H9 (cell line): ENCODE measurements at regions not wholly inside any gene's neighbourhood (a gene's known extent, or its start where the extent isn't known, plus 50 kb on each side); places are given as distances from the start of the nearest gene placed in this dataset.

Source experiments
- DNase-seq: peaks from one replicate; pipeline ENCODE4 v3.0.0-alpha.2; 2017
- H2AFZ ChIP-seq: one replicate; pipeline ENCODE4 v1.6.1; 2013; ENCODE audit warnings: mild to moderate bottlenecking, low read length, control low read depth, moderate library complexity
- H2AK5ac ChIP-seq: 2 replicates; pipeline ENCODE4 v1.6.1; 2013; ENCODE audit warnings: low read length, control low read depth, mixed read lengths; ENCODE audit not compliant: insufficient read length
- H2BK120ac ChIP-seq: one replicate; pipeline ENCODE4 v1.6.1; 2013; ENCODE audit warnings: low read depth, mild to moderate bottlenecking, low read length, control low read depth, inconsistent platforms; ENCODE audit not compliant: poor library complexity, severe bottlenecking
- H2BK12ac ChIP-seq: 2 replicates; pipeline ENCODE4 v1.6.1; 2013; ENCODE audit warnings: low read length, control low read depth, mixed read lengths, low read depth; ENCODE audit not compliant: insufficient read length
- H2BK15ac ChIP-seq: 2 replicates; pipeline ENCODE4 v1.6.1; 2013; ENCODE audit warnings: low read depth, low read length, control low read depth
- H2BK20ac ChIP-seq: one replicate; pipeline ENCODE4 v1.6.1; 2013; ENCODE audit warnings: low read depth, mild to moderate bottlenecking, low read length, control low read depth, inconsistent platforms; ENCODE audit not compliant: poor library complexity, severe bottlenecking
- H2BK5ac ChIP-seq: 2 replicates; pipeline ENCODE4 v1.6.1; 2013; ENCODE audit warnings: low read length, control low read depth, mixed read lengths; ENCODE audit not compliant: insufficient read length
- H3K14ac ChIP-seq: 2 replicates; pipeline ENCODE4 v1.6.1; 2013; ENCODE audit warnings: low read length, control low read depth; ENCODE audit not compliant: insufficient read depth
- H3K18ac ChIP-seq: 2 replicates; pipeline ENCODE4 v1.6.1; 2013; ENCODE audit warnings: low read depth, mild to moderate bottlenecking, mixed read lengths, low read length, control low read depth; ENCODE audit not compliant: insufficient read length
- H3K23ac ChIP-seq: 2 replicates; pipeline ENCODE4 v1.6.1; 2013; ENCODE audit warnings: low read length, control low read depth, mixed read lengths, low read depth; ENCODE audit not compliant: insufficient read length
- H3K23me2 ChIP-seq: 2 replicates; pipeline ENCODE4 v1.6.1; 2013; ENCODE audit warnings: low read depth, mild to moderate bottlenecking, mixed read lengths, low read length, control low read depth; ENCODE audit not compliant: insufficient read length, poor library complexity, severe bottlenecking
- H3K27ac ChIP-seq: 2 replicates; pipeline ENCODE4 v1.5.1; 2013; ENCODE audit warnings: low read length, control low read depth, mixed read lengths, low read depth; ENCODE audit not compliant: insufficient read length
- H3K27me3 ChIP-seq: 2 replicates; pipeline ENCODE4 v1.6.1; 2013; ENCODE audit warnings: low read length, control low read depth, inconsistent platforms; ENCODE audit not compliant: insufficient read depth
- H3K4ac ChIP-seq: 2 replicates; pipeline ENCODE4 v1.6.1; 2013; ENCODE audit warnings: low read depth, mild to moderate bottlenecking, control low read depth, inconsistent platforms, low read length, moderate library complexity
- H3K4me1 ChIP-seq: 2 replicates; pipeline ENCODE4 v1.6.1; 2013; ENCODE audit warnings: low read length, control low read depth, inconsistent platforms; ENCODE audit not compliant: insufficient read depth
- H3K4me2 ChIP-seq: 2 replicates; pipeline ENCODE4 v1.6.1; 2013; ENCODE audit warnings: low read length, control low read depth, mixed read lengths; ENCODE audit not compliant: insufficient read length, insufficient read depth
- H3K56ac ChIP-seq: 2 replicates; pipeline ENCODE4 v1.6.1; 2013; ENCODE audit warnings: low read depth, mild to moderate bottlenecking, mixed read lengths, low read length, control low read depth; ENCODE audit not compliant: insufficient read length
- H3K79me1 ChIP-seq: 2 replicates; pipeline ENCODE4 v1.6.1; 2013; ENCODE audit warnings: low read depth, mild to moderate bottlenecking, moderate library complexity, low read length, control low read depth, inconsistent platforms; ENCODE audit not compliant: insufficient read depth, poor library complexity, severe bottlenecking
- H3K79me2 ChIP-seq: 2 replicates; pipeline ENCODE4 v1.6.1; 2013; ENCODE audit warnings: low read length, control low read depth, inconsistent platforms; ENCODE audit not compliant: insufficient read depth
- H3K9ac ChIP-seq: 2 replicates; pipeline ENCODE4 v1.6.1; 2013; ENCODE audit warnings: low read length, control low read depth, mixed read lengths; ENCODE audit not compliant: insufficient read length; ENCODE audit errors: extremely low read depth
- H3K9me3 ChIP-seq: one replicate; pipeline ENCODE4 v1.6.1; 2013; ENCODE audit warnings: low read depth, low read length, inconsistent platforms; ENCODE audit not compliant: control insufficient read depth
- H3T11ph ChIP-seq: one replicate; pipeline ENCODE4 v1.6.1; 2013; ENCODE audit warnings: mild to moderate bottlenecking, low read length, control low read depth, inconsistent platforms
- H4K20me1 ChIP-seq: one replicate; pipeline ENCODE4 v1.6.1; 2013; ENCODE audit not compliant: control insufficient read depth, insufficient read length, insufficient read depth
- H4K5ac ChIP-seq: 2 replicates; pipeline ENCODE4 v1.6.1; 2013; ENCODE audit warnings: low read depth, mild to moderate bottlenecking, mixed read lengths, low read length, control low read depth; ENCODE audit not compliant: insufficient read length
- H4K8ac ChIP-seq: replicated peaks from 2 replicates; pipeline ENCODE4 v1.6.1; 2013; ENCODE audit warnings: low read length, control low read depth, mixed read lengths, low read depth; ENCODE audit not compliant: insufficient read length
- H4K91ac ChIP-seq: 2 replicates; pipeline ENCODE4 v1.6.1; 2013; ENCODE audit warnings: low read depth, mild to moderate bottlenecking, moderate library complexity, mixed read lengths, low read length, control low read depth; ENCODE audit not compliant: insufficient read length
- H3K27ac Mint-ChIP-seq, 3 experiments: 2 replicates in 2 of 3; 3 replicates in 1 of 3; pipeline ENCODE4 v1.8.0; 2020 to 2021; ENCODE audit warnings: mixed read lengths in 3 of 3, mild to moderate bottlenecking in 1 of 3, moderate library complexity in 1 of 3
- H3K27me3 Mint-ChIP-seq: 2 replicates; pipeline ENCODE4 v1.8.0; 2021; ENCODE audit warnings: low read depth, mild to moderate bottlenecking, moderate library complexity, mixed read lengths
- H3K36me3 Mint-ChIP-seq, 3 experiments: 2 replicates in 2 of 3; 3 replicates in 1 of 3; pipeline ENCODE4 v1.8.0; 2020 to 2021; ENCODE audit warnings: low read depth in 3 of 3, mixed read lengths in 3 of 3; ENCODE audit not compliant: insufficient read depth in 1 of 3
- H3K4me1 Mint-ChIP-seq, 2 experiments: 2 replicates each; pipeline ENCODE4 v1.8.0; 2020; ENCODE audit warnings: mixed read lengths in 2 of 2
- H3K4me3 Mint-ChIP-seq, 2 experiments: 2 replicates in 1 of 2; 3 replicates in 1 of 2; pipeline ENCODE4 v1.8.0; 2020 to 2021; ENCODE audit warnings: mild to moderate bottlenecking in 2 of 2, mixed read lengths in 2 of 2, moderate library complexity in 1 of 2
- H3K9me3 Mint-ChIP-seq, 2 experiments: 2 replicates in 1 of 2; 3 replicates in 1 of 2; pipeline ENCODE4 v1.8.0; 2020; ENCODE audit warnings: mild to moderate bottlenecking in 2 of 2, mixed read lengths in 2 of 2, moderate library complexity in 1 of 2
- CTCF ChIP-seq: fragments of 200-600 bp; sonication (generic); conservative IDR thresholded peaks from 3 replicates; pipeline ENCODE4 v1.8.0; 2021; ENCODE audit warnings: antibody characterized with exemption, mild to moderate bottlenecking
- WGBS: extraction: QIAGEN DNeasy Blood & Tissue Kit; methylation state at CpG from one replicate; pipeline ENCODE4 v1.1.7; 2013; ENCODE audit warnings: missing lambda C conversion rate, low lambda C conversion rate, mixed read lengths; ENCODE audit not compliant: insufficient read length; ENCODE audit errors: extremely low coverage; 5-methylcytosine and 5-hydroxymethylcytosine counted together

DNA sequence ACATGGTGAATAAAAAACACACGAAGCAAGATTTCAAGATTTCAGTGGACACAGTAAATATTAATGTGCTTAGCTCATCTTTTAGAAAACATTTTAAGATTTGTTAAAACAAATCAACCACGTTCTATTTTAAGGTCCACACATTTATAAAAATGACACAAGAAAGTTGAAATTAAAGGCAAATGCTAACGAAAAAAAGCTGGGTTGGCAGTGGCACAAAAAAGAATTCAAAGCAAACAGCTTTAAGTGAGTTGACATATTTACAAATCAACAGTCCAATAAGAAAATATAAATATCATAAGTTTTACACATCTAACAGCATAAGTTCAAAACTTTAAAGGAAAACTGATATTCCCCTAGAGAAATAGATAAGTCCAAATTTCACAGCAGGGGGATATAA lies 430.4 kb upstream of the CCDC54 start:
- no peaks in the 10 kb centered on the region for H3K4me1 ChIP-seq
- no peak overlapping the region for H3K4me2 ChIP-seq
- H3K27ac Mint-ChIP-seq, result no peak overlapping the region
- no peak overlapping the region for H3T11ph ChIP-seq
- no peak overlapping the region for H3K56ac ChIP-seq
- H3K23ac ChIP-seq, result no peak overlapping the region
- no peak overlapping the region for H4K8ac ChIP-seq
- no peaks in the 10 kb centered on the region for H3K23me2 ChIP-seq
- no peak overlapping the region for H3K18ac ChIP-seq
- H3K9me3 Mint-ChIP-seq, result peaks cover 0 to 7% of the 10 kb centered on the region in 2 experiments; a peak in 3 of 5 replicates
- H3K79me2 ChIP-seq, result no peaks in the 10 kb centered on the region
- H2BK12ac ChIP-seq, result no peak overlapping the region
- H3K9ac ChIP-seq, result no peak overlapping the region
- DNase-seq, result no peak
- H2BK15ac ChIP-seq, result no peak overlapping the region
- no CpG with 5 or more reads among the region's 3 CpGs for WGBS
- no peaks in the 10 kb centered on the region for H3K79me1 ChIP-seq
- H4K5ac ChIP-seq, result no peak overlapping the region
- no peaks in the 10 kb centered on the region for H4K20me1 ChIP-seq
- H2BK120ac ChIP-seq, result no peak overlapping the region
- H3K14ac ChIP-seq, result no peak overlapping the region
- peaks cover 0 to 3% (median 0%) of the 10 kb centered on the region in 3 experiments; a peak in 1 of 7 replicates for H3K36me3 Mint-ChIP-seq
- no peak overlapping the region for H2AK5ac ChIP-seq
- H2BK5ac ChIP-seq, result no peak overlapping the region
- H3K4me1 Mint-ChIP-seq, result no peaks in the 10 kb centered on the region
- no peak overlapping the region for H3K27ac ChIP-seq
- no peak overlapping the region for H4K91ac ChIP-seq
- no peak overlapping the region for H2BK20ac ChIP-seq
- H3K9me3 ChIP-seq, result no peaks in the 10 kb centered on the region
- no peaks in the 10 kb centered on the region for H3K27me3 Mint-ChIP-seq
- no peak for TF ChIP-seq CTCF
- H3K27me3 ChIP-seq, result no peaks in the 10 kb centered on the region
- no peak overlapping the region for H3K4me3 Mint-ChIP-seq
- H2AFZ ChIP-seq, result no peak overlapping the region
- H3K4ac ChIP-seq, result no peak overlapping the region
